WERI-Rb-1 (cell line): ENCODE measurements at regions not wholly inside any gene's neighbourhood (a gene's known extent, or its start where the extent isn't known, plus 50 kb on each side); places are given as distances from the start of the nearest gene placed in this dataset.

Experiments
- DNase-seq: peaks from one replicate; pipeline ENCODE4 v3.0.0-alpha.2; 2020
- H3K27ac ChIP-seq: fragments of 250-450 bp; sonication (Bioruptor Pico); 2 replicates; pipeline ENCODE4 v1.5.1; 2020; ENCODE audit warnings: mild to moderate bottlenecking, moderate library complexity
- H3K27me3 ChIP-seq: fragments of 250-450 bp; sonication (Bioruptor Pico); 2 replicates; pipeline ENCODE4 v1.5.1; 2021; ENCODE audit warnings: mild to moderate bottlenecking, low read depth, moderate library complexity; ENCODE audit not compliant: insufficient read depth, severe bottlenecking
- H3K36me3 ChIP-seq: fragments of 250-450 bp; sonication (Bioruptor Pico); 2 replicates; pipeline ENCODE4 v1.5.1; 2020; ENCODE audit warnings: mild to moderate bottlenecking, moderate library complexity
- H3K4me3 ChIP-seq: 2 replicates; pipeline ENCODE4 v1.5.1; 2011; ENCODE audit warnings: low read depth, mild to moderate bottlenecking, control low read depth, low read length
- H3K9me3 ChIP-seq: fragments of 250-450 bp; sonication (Bioruptor Pico); 2 replicates; pipeline ENCODE4 v1.5.1; 2021; ENCODE audit warnings: mild to moderate bottlenecking, moderate library complexity; ENCODE audit not compliant: severe bottlenecking
- CTCF ChIP-seq: IDR thresholded peaks from 2 replicates; pipeline ENCODE4 v1.5.1; 2011; ENCODE audit warnings: low read depth, mild to moderate bottlenecking, control low read depth, inconsistent platforms, low read length

GRCh38 chr2:215528555-215528954 lies 92.7 kb upstream of the FN1 start:
- no peak for DNase-seq
- H3K36me3 ChIP-seq: no peaks in the 10 kb centered on the region
- no peak overlapping the region for H3K4me3 ChIP-seq
- no peak overlapping the region for H3K27ac ChIP-seq
- no peaks in the 10 kb centered on the region for H3K27me3 ChIP-seq
- no peak for TF ChIP-seq CTCF
- no peaks in the 10 kb centered on the region for H3K9me3 ChIP-seq

- Histone ChIP-seq H3K27me3 (no peaks in the 10 kb centered on the region), H3K4me3 (no peak overlapping the region), H3K27ac (no peak overlapping the region), H3K36me3 (no peaks in the 10 kb centered on the region), H3K9me3 (no peaks in the 10 kb centered on the region)
- no peak for TF ChIP-seq CTCF
- no peak for DNase-seq
Observed at GRCh38 chr2:215527736-215528135, 91.9 kb upstream of the FN1 start.

DNA sequence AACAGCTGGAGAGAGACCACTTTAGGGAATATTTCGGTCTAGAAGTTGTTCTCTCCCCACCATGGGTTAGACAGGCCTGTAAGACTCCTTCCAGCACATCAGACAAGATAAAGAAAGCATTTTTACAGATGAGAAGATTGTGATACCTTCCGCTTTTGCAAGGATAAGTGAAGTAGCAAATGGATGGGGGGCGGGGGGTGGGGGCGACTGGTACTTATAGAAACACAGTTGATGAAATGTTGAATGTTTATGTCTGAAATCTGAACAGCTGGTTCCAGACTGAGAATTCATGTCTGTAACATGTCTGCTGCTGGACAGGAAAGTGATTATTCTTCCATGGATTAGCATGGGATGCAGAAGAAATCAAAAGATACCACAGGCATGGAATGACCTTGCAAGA lies 90.5 kb upstream of the FN1 start:
- no peak for DNase-seq
- TF ChIP-seq CTCF: no peak
- H3K9me3 ChIP-seq: no peaks in the 10 kb centered on the region
- H3K27ac ChIP-seq: no peak overlapping the region
- H3K36me3 ChIP-seq: no peaks in the 10 kb centered on the region
- H3K4me3 ChIP-seq: no peak overlapping the region
- H3K27me3 ChIP-seq: no peaks in the 10 kb centered on the region

- DNase-seq: no peak
- Histone ChIP-seq H3K27ac (no peak overlapping the region), H3K4me3 (no peak overlapping the region), H3K27me3 (no peaks in the 10 kb centered on the region), H3K36me3 (no peaks in the 10 kb centered on the region), H3K9me3 (no peaks in the 10 kb centered on the region)
- TF ChIP-seq CTCF: no peak
Observed at GRCh38 chr2:215522237-215522636, 86.4 kb upstream of the FN1 start.

GRCh38 chr2:215521031-215521430 lies 85.2 kb upstream of the FN1 start:
- Histone ChIP-seq H3K27ac (no peak overlapping the region), H3K27me3 (no peaks in the 10 kb centered on the region), H3K4me3 (no peak overlapping the region), H3K9me3 (no peaks in the 10 kb centered on the region), H3K36me3 (no peaks in the 10 kb centered on the region)
- DNase-seq: no peak
- no peak for TF ChIP-seq CTCF

DNA sequence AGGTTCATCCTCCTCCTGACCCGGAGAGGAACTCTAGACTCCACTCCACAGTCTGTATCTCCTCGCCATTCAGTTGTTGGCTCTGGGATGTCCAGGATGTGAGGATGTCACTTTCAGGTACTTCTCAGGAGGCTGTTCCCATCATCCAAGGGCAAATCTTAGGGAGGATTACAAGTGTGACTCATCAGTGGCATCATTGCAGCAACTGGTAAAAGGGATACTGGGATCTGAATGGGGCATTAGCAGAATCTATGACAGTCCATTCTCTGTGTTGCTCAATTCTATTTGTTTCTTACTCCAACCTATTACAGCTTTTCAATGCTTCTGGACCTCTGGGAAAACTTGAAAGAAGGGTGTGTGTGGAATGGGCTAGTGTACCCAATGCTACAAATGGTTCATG lies 81.5 kb upstream of the FN1 start:
- Histone ChIP-seq H3K27ac (no peak overlapping the region), H3K27me3 (no peaks in the 10 kb centered on the region), H3K36me3 (no peaks in the 10 kb centered on the region), H3K4me3 (no peak overlapping the region), H3K9me3 (no peaks in the 10 kb centered on the region)
- no peak for DNase-seq
- no peak for TF ChIP-seq CTCF
